ENCODE measurements at regions not wholly inside any gene's neighbourhood (a gene's known extent, or its start where the extent isn't known, plus 50 kb on each side); places are given as distances from the start of the nearest gene placed in this dataset.

DNA sequence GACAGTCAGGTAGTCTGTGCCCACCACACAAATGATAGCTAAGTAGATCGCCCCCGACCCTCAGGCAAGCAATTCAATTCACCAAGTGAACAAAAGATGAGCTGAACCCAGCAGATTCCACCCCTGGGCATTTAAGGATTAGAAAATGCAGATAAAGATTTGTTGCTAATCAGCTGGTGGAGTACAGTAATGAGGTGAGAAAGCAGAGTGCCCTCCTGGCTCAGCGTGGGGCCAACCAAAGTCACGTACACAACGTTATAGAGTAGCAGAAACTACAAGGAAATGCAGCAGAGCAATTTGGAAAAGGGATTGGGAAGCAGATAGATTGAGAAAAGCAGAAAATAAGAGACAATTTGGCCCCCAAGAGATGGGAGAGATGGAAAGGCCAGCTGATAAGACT lies 91.2 kb downstream of the SOX9 start:
- no TSS peak for BruUV-seq (replicated peaks)

DNA sequence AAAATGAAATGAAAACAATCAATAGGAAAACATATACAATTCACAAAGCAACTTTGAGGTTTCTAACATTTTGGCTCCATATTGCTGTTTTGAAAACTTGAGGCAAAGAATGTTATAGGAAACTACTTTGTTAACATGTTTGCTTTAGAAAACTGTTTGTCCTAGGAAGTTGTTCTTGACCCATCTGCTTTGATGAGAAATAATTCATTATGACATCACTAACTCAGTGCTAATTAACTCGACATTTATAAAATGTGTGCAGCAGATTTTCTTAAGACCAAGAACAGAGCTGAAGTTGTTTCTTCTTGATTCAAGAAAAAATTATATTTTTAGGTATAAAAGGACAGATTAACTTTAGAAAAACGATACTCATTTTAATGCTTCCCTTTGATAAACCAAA lies 94.7 kb downstream of the SOX9 start:
- intact Hi-C loops (cut with micrococcal nuclease; ENCODE audit: unreplicated experiment): no loop called here
- no peaks in the 10 kb centered on the region for H3K9me3 ChIP-seq
- no TSS peak for BruUV-seq (replicated peaks)
- H3K27ac Mint-ChIP-seq (ENCODE audit: unreplicated experiment): no peak overlapping the region
- H3K27me3 Mint-ChIP-seq (ENCODE audit: insufficient read depth, unreplicated experiment): no peaks in the 10 kb centered on the region
- no peak for DNase-seq
- no peak overlapping the region for H3K4me3 Mint-ChIP-seq (ENCODE audit: unreplicated experiment)
- no peak overlapping the region for H3K4me3 ChIP-seq (ENCODE audit: low read depth, low read length)
- H3K9me3 Mint-ChIP-seq (ENCODE audit: unreplicated experiment): no peaks in the 10 kb centered on the region
- TF ChIP-seq, protein P1, sequence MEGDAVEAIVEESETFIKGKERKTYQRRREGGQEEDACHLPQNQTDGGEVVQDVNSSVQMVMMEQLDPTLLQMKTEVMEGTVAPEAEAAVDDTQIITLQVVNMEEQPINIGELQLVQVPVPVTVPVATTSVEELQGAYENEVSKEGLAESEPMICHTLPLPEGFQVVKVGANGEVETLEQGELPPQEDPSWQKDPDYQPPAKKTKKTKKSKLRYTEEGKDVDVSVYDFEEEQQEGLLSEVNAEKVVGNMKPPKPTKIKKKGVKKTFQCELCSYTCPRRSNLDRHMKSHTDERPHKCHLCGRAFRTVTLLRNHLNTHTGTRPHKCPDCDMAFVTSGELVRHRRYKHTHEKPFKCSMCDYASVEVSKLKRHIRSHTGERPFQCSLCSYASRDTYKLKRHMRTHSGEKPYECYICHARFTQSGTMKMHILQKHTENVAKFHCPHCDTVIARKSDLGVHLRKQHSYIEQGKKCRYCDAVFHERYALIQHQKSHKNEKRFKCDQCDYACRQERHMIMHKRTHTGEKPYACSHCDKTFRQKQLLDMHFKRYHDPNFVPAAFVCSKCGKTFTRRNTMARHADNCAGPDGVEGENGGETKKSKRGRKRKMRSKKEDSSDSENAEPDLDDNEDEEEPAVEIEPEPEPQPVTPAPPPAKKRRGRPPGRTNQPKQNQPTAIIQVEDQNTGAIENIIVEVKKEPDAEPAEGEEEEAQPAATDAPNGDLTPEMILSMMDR (IDR thresholded peaks at IDR 0.05; ENCODE audit: insufficient read depth in 1 of 2, low read depth in 1 of 2, low read length in 1 of 2, severe bottlenecking in 1 of 2, unreplicated experiment in 1 of 2): no peak
- no peaks in the 10 kb centered on the region for H3K4me1 ChIP-seq
- no peaks in the 10 kb centered on the region for H3K36me3 Mint-ChIP-seq (ENCODE audit: insufficient read depth, unreplicated experiment)
- POLR2A ChIA-PET: no interaction called here
- no peaks in the 10 kb centered on the region for H3K36me3 ChIP-seq (ENCODE audit: control insufficient read depth, insufficient read depth, low read length)
- no peaks in the 10 kb centered on the region for H3K27me3 ChIP-seq (replicated peaks; ENCODE audit: control insufficient read depth, insufficient read depth, low read length)
- peaks cover 7% of the 10 kb centered on the region for H3K4me1 Mint-ChIP-seq (ENCODE audit: low read depth, unreplicated experiment)
- CTCF ChIA-PET: no interaction called here

More for the DNA sequence above, 91.2 kb downstream of the SOX9 start:
- no peaks in the 10 kb centered on the region for H3K4me1 ChIP-seq
- Mint-ChIP-seq H3K4me3 (ENCODE audit: unreplicated experiment) (no peak overlapping the region), H3K9me3 (ENCODE audit: unreplicated experiment) (no peaks in the 10 kb centered on the region), H3K4me1 (ENCODE audit: low read depth, unreplicated experiment) (no peaks in the 10 kb centered on the region), H3K27ac (ENCODE audit: unreplicated experiment) (no peak overlapping the region), H3K36me3 (ENCODE audit: insufficient read depth, unreplicated experiment) (no peaks in the 10 kb centered on the region), H3K27me3 (ENCODE audit: insufficient read depth, unreplicated experiment) (no peaks in the 10 kb centered on the region)
- ChIA-PET CTCF (no interaction called here), POLR2A (no interaction called here)
- TF ChIP-seq, protein P1 (IDR thresholded peaks at IDR 0.05; ENCODE audit: insufficient read depth in 1 of 2, low read depth in 1 of 2, low read length in 1 of 2, severe bottlenecking in 1 of 2, unreplicated experiment in 1 of 2): no peak
- H3K4me3 ChIP-seq (ENCODE audit: low read depth, low read length): no peak overlapping the region
- H3K27me3 ChIP-seq (replicated peaks; ENCODE audit: control insufficient read depth, insufficient read depth, low read length): no peaks in the 10 kb centered on the region
- no peaks in the 10 kb centered on the region for H3K36me3 ChIP-seq (ENCODE audit: control insufficient read depth, insufficient read depth, low read length)
- no peaks in the 10 kb centered on the region for H3K9me3 ChIP-seq
- intact Hi-C loops (cut with micrococcal nuclease; ENCODE audit: unreplicated experiment): no loop called here
- no peak for DNase-seq

DNA sequence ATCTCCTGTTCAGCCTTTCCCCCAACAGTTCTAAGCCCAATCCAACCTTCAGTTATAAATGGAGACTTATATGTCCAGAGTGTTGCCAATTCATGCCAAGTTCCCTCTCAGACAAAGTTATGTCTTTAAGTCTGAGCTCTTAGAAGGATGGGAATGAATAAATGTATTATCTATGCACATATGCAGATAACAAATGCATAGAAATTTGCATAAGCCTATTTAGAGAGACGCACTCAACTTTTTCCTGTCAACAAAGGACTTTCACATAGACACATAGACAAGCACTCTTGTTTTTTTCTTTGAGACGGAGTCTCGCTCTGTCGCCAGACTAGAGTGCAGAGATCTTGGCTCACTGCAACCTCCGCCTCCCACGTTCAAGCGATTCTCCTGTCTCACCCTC lies 95.1 kb downstream of the SOX9 start:
- H3K9me3 ChIP-seq: no peaks in the 10 kb centered on the region
- no peaks in the 10 kb centered on the region for H3K4me1 ChIP-seq
- DNase-seq: no peak
- no peak overlapping the region for H3K4me3 Mint-ChIP-seq (ENCODE audit: unreplicated experiment)
- POLR2A ChIA-PET: no interaction called here
- no peak overlapping the region for H3K4me3 ChIP-seq (ENCODE audit: low read depth, low read length)
- H3K4me1 Mint-ChIP-seq (ENCODE audit: low read depth, unreplicated experiment): peaks cover 7% of the 10 kb centered on the region
- H3K36me3 ChIP-seq (ENCODE audit: control insufficient read depth, insufficient read depth, low read length): no peaks in the 10 kb centered on the region
- H3K27me3 ChIP-seq (replicated peaks; ENCODE audit: control insufficient read depth, insufficient read depth, low read length): no peaks in the 10 kb centered on the region
- no peak overlapping the region for H3K27ac Mint-ChIP-seq (ENCODE audit: unreplicated experiment)
- no peaks in the 10 kb centered on the region for H3K36me3 Mint-ChIP-seq (ENCODE audit: insufficient read depth, unreplicated experiment)
- H3K9me3 Mint-ChIP-seq (ENCODE audit: unreplicated experiment): no peaks in the 10 kb centered on the region
- TF ChIP-seq, protein P1 (IDR thresholded peaks at IDR 0.05; ENCODE audit: insufficient read depth in 1 of 2, low read depth in 1 of 2, low read length in 1 of 2, severe bottlenecking in 1 of 2, unreplicated experiment in 1 of 2): no peak
- intact Hi-C loops (cut with micrococcal nuclease; ENCODE audit: unreplicated experiment): no loop called here
- CTCF ChIA-PET: no interaction called here
- BruUV-seq (replicated peaks): no TSS peak
- no peaks in the 10 kb centered on the region for H3K27me3 Mint-ChIP-seq (ENCODE audit: insufficient read depth, unreplicated experiment)

Data from Caco-2 (cell line).